GM18873 (cell line): ENCODE measurements at regions not wholly inside any gene's neighbourhood (a gene's known extent, or its start where the extent isn't known, plus 50 kb on each side); places are given as distances from the start of the nearest gene placed in this dataset.

Experiments used
- ATAC-seq: cut with Tn5 transposase; IDR thresholded peaks from one replicate; pipeline ENCODE4 v1.9.1; 2021; ENCODE audit warnings: mild to moderate bottlenecking, moderate library complexity, moderate number of reproducible peaks; ENCODE audit not compliant: unreplicated experiment, low FRiP score

DNA sequence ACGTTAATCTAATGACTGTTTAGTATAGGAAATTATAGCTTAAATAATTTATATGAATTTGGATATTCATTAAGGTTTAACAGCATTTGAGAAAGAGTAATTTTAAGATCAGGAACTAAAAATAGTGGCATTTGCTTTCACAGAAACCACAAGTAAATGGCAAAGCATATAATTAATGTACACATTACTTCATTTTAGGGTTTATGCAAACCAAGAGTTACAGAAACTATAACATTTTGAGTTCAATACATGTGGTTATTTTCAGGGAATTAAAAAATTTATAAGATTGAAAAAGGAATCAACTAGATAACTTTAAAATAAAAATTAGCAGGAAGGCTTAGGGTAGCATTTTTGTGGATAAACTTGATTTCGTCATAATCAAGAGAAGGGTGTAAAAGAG, 151.7 kb upstream of the MIR17HG start:
- ATAC-seq = no peak

DNA sequence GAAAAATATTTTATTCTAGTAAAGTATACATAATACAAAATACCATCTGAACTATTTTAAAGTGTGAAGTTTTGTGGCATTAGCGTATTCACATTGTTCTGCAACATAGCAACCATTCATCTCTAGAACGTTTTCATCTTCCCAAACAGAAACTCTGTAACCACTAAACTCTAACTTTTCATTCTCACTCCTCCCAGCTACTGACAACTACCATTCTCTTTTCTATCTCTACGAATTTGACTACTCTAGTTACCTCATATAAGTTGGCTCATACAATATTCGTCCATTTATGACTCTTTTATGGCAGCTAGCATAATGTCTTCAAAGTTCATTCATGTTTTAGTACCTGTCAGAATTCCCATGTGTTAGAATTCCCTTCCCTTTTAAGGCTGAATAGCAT, 150.5 kb upstream of the MIR17HG start:
- ATAC-seq = no peak

GRCh38 chr13:91199866-91200265, 147.6 kb upstream of the MIR17HG start:
- ATAC-seq = no peak

DNA sequence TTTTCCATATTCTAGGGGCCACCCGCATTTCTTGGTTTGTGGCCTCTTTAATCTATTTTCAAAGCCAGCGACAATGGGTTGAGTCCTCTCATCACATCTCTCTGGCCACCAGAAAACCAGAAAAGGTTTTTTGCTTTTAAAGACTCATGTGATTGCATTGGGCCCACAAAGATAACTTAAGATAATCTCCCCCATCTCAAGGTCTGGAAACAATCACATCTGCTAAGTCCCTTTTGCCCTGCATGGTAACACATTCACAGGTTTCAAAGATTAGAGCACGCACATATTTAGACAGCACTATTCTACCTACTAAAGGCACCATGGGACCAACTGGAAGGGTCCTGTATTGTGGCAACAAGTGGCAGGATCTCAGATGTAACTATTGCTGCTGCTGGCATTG, 147.0 kb upstream of the MIR17HG start:
- no peak for ATAC-seq

GRCh38 chr13:91203430-91203829, 144.1 kb upstream of the MIR17HG start:
- no peak for ATAC-seq

- no peak for ATAC-seq
Measured at GRCh38 chr13:91207261-91207660, 140.2 kb upstream of the MIR17HG start.

DNA sequence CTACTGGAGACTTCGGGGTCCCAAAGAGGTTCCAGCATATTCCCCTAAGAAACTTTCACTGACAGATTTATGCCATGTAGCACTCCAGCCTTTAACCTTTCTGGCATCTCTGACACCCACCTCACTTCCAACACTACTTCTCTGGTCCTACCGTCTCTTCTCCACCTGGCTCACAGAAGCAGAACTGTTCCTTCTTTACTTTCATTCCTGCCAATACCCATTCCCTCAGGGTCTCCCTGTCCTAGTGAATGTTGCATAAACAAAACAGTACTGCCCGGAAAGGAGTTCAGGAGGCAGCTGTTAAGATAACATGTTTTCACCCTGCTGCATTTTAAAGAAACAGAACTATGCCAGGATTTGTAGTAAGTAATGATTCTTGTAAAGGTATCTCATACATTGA, 136.0 kb upstream of the MIR17HG start:
- no peak for ATAC-seq

DNA sequence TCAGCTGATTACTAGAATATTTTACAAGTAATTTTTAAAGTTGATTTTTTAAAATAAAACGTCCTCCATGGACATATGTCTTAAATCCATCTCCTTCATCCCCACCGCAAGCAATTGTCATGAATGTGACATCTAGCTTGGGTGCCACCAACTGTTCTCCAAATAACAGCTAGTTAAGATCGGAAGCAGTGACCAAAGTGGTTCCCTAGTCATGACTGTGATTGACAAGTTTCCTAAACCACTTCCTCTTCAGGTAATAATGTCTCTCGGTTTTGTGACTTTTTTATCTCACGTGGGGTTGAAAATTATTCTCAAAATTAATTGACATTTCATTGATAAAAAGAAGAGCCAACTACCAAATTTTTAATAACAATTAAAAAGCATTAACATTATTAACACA, 135.3 kb upstream of the MIR17HG start:
- ATAC-seq = no peak

- no peak for ATAC-seq
Measured at GRCh38 chr13:91214031-91214430, 133.5 kb upstream of the MIR17HG start.

- ATAC-seq = no peak
Measured at GRCh38 chr13:91216928-91217700, 130.4 kb upstream of the MIR17HG start.

DNA sequence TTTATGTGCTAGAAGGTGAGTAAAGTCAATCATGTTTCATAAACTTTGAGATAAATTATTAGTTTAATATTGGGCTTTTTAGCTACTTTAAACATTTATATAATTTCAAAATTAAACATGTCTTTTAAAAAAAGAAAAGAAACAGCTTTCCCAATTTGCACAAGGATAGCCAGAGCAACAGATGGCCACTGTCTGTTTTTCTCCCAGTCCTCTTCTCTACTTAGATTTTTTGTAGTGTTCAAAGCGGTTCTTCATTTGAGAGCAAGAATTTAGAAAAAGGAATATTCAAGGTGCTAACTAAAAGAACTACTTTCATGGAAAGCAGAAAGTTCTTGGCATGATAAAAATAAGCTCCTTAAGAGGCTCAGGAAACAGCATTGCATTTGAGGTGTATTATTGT, 128.3 kb upstream of the MIR17HG start:
- ATAC-seq = no peak

DNA sequence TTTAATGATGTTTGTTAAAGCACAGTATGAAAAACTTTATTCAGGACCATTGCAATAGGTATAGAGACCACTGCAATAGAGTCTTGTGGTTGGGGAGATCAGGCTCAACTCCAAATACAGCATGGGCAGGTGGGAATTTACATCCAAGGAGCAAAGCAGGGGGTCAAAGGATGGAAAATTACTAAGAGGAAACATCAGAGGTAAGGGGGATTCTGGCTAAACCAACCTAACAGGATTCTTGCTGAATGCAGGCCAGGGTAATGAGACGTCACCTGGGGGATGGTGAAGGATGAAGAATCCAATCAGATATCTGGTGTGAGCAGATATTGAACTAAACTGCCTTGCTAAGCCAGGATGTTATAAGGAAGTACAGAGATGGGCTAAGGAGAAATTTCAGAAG, 126.6 kb upstream of the MIR17HG start:
- ATAC-seq = no peak

DNA sequence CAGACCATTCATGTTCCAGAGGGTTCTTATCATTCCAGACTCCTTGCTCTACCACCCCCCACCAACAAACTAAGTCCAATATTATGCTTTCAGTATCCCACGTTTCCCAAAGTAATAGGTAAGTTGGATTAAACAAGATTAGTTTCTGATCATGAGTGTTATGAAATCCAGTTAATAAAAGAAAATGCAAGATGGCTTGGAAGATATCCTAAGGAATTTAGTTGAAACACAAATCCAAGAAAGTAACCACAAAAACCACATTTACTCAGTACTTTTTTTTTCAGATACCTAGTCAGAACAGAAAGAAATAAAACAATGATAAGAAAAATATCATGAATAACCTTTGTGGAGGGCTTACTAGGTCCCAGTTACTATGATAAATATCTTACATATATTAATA, 119.4 kb upstream of the MIR17HG start:
- ATAC-seq = no peak

- ATAC-seq = no peak
Measured at GRCh38 chr13:91228940-91229339, 118.5 kb upstream of the MIR17HG start.

GRCh38 chr13:91232716-91233115, 114.8 kb upstream of the MIR17HG start:
- no peak for ATAC-seq

GRCh38 chr13:91233291-91233690, 114.2 kb upstream of the MIR17HG start:
- ATAC-seq = no peak

DNA sequence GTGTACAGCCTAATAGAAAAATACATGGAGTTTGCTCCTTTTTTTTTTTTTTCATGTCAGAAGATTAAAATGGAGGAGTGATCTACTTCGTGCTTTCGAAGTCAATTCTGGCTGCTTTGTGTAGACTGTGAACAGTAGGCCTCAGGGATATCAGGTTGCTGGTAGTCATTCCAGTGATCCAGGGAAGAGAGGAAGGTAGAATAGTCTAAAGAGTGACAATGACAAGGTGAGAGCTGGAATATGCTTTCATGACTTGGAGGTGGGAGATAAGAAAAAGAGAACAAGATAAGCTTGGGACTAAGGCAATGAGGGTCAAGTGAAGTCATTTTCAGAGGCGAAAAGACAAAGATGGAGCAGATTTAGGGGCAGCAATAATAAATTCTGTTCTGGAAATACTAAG, 111.3 kb upstream of the MIR17HG start:
- ATAC-seq = no peak

- no peak for ATAC-seq
Measured at GRCh38 chr13:91236921-91237320, 110.6 kb upstream of the MIR17HG start.

GRCh38 chr13:91238036-91238435, 109.5 kb upstream of the MIR17HG start:
- ATAC-seq = no peak

GRCh38 chr13:91240341-91240740, 107.1 kb upstream of the MIR17HG start:
- ATAC-seq = no peak

GRCh38 chr13:91241221-91241933, 106.1 kb upstream of the MIR17HG start:
- ATAC-seq = no peak

DNA sequence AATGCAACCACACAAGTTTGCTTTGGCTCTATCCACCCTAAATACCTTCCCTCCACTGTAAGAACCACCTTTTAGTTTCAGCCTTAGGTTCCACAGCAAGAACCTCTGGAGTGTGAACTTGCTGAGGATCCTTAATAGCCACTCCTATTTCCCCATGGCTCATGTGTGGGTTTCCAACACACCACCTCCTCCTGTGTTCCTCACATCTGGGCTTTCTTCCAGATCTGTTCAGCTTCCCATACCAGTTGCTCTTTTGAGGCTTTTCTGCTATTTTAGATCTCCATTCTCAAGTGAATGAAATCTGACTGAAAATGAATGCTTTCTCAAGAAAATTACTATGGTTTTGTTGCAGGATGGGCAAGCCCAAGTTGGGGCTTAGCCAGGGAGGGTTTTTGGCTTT, 104.8 kb upstream of the MIR17HG start:
- ATAC-seq = no peak
